ENCODE measurements at regions not wholly inside any gene's neighbourhood (a gene's known extent, or its start where the extent isn't known, plus 50 kb on each side); places are given as distances from the start of the nearest gene placed in this dataset.

DNA sequence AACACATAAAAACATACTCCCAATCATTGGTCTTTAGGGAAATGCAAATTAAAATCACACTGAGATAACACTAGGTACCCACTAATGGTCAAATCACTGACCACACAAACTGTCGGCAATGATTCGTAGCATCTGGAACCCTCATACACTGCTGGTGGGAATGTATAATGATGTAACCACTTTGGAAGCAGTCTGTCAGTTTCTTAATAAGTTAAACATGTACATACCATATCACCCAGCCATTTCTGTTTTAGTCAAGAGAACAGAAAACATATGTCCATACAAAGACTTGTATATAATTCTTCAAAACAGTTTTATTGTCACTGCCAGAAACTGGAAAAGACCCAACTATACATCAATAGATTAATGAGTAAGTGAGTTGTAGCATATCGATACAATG is 63.3 kb upstream of the LRRC3B start:
- no peak for DNase-seq

DNA sequence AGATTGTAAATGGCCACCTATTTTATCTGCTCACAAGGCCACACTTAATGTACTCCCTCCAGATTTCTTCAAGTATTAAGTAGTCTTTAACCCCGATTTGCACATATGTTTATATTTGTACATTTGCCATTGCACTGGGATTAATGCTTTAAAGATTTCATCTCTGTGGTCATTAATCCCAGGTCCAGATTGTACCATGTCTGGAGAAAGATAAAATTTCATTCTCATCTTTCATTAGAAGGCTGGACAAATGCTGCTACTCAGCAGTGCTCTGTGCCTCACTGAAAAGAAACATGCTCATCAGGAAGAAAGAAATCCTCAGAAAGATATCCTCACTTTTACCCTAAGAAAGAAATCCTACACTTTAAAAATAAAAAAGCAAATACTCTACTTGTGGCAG is 62.5 kb upstream of the LRRC3B start:
- DNase-seq: no peak

DNA sequence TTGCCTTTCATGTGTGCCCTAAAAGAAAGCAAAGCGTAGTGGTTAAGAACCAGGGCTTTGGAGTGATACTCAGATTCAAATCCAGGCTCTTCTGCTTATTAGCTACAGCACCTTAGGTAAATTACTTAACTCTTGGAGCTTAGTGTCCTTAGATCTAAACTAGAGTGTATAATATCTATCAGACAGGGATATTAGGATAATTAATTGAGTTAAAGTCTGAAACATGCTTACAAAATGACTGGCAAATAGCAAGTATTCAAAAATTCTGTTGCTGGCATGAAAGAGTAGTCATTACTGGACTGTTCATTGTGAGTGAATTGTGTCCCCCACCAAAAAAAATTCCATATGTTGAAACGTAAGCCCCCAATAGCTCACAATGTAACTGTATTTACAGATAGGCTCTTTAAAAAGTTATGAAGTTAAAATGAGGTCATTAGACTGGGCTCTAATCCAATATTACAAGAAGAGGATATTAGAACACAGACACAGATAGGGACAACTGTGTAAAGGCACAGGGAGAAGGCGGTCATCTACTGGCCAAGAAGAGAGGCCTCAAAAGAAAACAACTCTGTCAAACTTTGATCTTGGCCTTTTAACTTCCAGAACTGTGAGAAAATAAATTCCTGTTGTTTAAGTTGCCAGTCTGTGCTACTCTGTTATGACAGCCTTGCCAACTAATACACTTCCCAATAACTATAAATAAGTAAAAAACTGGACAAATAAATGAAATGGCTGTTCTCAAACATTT is 60.4 kb upstream of the LRRC3B start:
- DNase-seq: no peak
